GM23338 (cell line): ENCODE measurements at regions not wholly inside any gene's neighbourhood (a gene's known extent, or its start where the extent isn't known, plus 50 kb on each side); places are given as distances from the start of the nearest gene placed in this dataset.

ENCODE experiments used
- EZH2 ChIP-seq: fragments of 200-600 bp; sonication (generic); IDR thresholded peaks from one replicate; pipeline ENCODE4 v1.8.0; 2017; ENCODE audit warnings: antibody characterized with exemption, mild to moderate bottlenecking, low read depth; ENCODE audit not compliant: unreplicated experiment
- JUNB ChIP-seq: IDR thresholded peaks from one replicate; pipeline ENCODE4 v1.6.1; 2016; ENCODE audit warnings: antibody characterized with exemption; ENCODE audit not compliant: unreplicated experiment
- POLR2AphosphoS5 ChIP-seq: IDR thresholded peaks from 2 replicates; pipeline ENCODE4 v1.6.1; 2016; ENCODE audit warnings: antibody characterized with exemption, low read depth
- TF ChIP-seq, protein P1 (sequence below), 2 experiments: fragments of 200-600 bp in 1 of 2; sonication (generic) in 1 of 2; conservative IDR thresholded peaks; 2 replicates each; pipeline versions ENCODE4 v1.5.1 to v1.6.1; 2016 to 2017; ENCODE audit warnings: antibody characterized with exemption in 2 of 2, low read depth in 2 of 2, mild to moderate bottlenecking in 2 of 2, moderate library complexity in 1 of 2
- TF ChIP-seq, protein P2 (sequence below): IDR thresholded peaks from one replicate; pipeline ENCODE4 v1.6.1; 2018; ENCODE audit warnings: antibody characterized with exemption; ENCODE audit not compliant: unreplicated experiment
- TF ChIP-seq, protein P3 (sequence below): fragments of 250-450 bp; sonication (Bioruptor Pico); IDR thresholded peaks from 2 replicates; pipeline ENCODE4 v1.5.0; 2020; ENCODE audit warnings: mild to moderate bottlenecking, moderate library complexity

DNA sequence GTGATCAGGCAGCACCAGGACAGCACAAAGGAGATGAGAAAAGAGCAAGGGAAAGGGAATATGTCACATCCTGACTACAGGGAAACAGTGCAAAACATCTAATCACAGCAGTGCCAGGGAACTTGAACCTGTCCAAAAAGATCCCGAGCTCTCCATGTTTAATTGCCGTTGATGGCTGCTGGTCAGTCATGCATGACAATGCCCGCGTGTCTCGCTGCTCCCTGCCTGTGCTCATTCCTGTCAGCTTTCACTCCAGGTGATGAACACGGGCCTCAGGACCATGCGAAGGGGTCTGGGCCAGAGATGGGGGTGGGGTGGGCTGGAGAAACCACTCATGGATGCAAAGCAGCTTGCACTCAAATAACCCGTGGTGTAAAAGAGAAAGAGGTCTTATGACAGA, 287.0 kb downstream of the GPATCH2 start:
- TF ChIP-seq, protein P1, sequence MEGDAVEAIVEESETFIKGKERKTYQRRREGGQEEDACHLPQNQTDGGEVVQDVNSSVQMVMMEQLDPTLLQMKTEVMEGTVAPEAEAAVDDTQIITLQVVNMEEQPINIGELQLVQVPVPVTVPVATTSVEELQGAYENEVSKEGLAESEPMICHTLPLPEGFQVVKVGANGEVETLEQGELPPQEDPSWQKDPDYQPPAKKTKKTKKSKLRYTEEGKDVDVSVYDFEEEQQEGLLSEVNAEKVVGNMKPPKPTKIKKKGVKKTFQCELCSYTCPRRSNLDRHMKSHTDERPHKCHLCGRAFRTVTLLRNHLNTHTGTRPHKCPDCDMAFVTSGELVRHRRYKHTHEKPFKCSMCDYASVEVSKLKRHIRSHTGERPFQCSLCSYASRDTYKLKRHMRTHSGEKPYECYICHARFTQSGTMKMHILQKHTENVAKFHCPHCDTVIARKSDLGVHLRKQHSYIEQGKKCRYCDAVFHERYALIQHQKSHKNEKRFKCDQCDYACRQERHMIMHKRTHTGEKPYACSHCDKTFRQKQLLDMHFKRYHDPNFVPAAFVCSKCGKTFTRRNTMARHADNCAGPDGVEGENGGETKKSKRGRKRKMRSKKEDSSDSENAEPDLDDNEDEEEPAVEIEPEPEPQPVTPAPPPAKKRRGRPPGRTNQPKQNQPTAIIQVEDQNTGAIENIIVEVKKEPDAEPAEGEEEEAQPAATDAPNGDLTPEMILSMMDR (conservative IDR thresholded peaks at IDR 0.05; ENCODE audit: low read depth in 2 of 2): no peak
- TF ChIP-seq, protein P2, sequence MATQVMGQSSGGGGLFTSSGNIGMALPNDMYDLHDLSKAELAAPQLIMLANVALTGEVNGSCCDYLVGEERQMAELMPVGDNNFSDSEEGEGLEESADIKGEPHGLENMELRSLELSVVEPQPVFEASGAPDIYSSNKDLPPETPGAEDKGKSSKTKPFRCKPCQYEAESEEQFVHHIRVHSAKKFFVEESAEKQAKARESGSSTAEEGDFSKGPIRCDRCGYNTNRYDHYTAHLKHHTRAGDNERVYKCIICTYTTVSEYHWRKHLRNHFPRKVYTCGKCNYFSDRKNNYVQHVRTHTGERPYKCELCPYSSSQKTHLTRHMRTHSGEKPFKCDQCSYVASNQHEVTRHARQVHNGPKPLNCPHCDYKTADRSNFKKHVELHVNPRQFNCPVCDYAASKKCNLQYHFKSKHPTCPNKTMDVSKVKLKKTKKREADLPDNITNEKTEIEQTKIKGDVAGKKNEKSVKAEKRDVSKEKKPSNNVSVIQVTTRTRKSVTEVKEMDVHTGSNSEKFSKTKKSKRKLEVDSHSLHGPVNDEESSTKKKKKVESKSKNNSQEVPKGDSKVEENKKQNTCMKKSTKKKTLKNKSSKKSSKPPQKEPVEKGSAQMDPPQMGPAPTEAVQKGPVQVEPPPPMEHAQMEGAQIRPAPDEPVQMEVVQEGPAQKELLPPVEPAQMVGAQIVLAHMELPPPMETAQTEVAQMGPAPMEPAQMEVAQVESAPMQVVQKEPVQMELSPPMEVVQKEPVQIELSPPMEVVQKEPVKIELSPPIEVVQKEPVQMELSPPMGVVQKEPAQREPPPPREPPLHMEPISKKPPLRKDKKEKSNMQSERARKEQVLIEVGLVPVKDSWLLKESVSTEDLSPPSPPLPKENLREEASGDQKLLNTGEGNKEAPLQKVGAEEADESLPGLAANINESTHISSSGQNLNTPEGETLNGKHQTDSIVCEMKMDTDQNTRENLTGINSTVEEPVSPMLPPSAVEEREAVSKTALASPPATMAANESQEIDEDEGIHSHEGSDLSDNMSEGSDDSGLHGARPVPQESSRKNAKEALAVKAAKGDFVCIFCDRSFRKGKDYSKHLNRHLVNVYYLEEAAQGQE: no peak
- no peak for TF ChIP-seq POLR2AphosphoS5
- TF ChIP-seq, protein P3, sequence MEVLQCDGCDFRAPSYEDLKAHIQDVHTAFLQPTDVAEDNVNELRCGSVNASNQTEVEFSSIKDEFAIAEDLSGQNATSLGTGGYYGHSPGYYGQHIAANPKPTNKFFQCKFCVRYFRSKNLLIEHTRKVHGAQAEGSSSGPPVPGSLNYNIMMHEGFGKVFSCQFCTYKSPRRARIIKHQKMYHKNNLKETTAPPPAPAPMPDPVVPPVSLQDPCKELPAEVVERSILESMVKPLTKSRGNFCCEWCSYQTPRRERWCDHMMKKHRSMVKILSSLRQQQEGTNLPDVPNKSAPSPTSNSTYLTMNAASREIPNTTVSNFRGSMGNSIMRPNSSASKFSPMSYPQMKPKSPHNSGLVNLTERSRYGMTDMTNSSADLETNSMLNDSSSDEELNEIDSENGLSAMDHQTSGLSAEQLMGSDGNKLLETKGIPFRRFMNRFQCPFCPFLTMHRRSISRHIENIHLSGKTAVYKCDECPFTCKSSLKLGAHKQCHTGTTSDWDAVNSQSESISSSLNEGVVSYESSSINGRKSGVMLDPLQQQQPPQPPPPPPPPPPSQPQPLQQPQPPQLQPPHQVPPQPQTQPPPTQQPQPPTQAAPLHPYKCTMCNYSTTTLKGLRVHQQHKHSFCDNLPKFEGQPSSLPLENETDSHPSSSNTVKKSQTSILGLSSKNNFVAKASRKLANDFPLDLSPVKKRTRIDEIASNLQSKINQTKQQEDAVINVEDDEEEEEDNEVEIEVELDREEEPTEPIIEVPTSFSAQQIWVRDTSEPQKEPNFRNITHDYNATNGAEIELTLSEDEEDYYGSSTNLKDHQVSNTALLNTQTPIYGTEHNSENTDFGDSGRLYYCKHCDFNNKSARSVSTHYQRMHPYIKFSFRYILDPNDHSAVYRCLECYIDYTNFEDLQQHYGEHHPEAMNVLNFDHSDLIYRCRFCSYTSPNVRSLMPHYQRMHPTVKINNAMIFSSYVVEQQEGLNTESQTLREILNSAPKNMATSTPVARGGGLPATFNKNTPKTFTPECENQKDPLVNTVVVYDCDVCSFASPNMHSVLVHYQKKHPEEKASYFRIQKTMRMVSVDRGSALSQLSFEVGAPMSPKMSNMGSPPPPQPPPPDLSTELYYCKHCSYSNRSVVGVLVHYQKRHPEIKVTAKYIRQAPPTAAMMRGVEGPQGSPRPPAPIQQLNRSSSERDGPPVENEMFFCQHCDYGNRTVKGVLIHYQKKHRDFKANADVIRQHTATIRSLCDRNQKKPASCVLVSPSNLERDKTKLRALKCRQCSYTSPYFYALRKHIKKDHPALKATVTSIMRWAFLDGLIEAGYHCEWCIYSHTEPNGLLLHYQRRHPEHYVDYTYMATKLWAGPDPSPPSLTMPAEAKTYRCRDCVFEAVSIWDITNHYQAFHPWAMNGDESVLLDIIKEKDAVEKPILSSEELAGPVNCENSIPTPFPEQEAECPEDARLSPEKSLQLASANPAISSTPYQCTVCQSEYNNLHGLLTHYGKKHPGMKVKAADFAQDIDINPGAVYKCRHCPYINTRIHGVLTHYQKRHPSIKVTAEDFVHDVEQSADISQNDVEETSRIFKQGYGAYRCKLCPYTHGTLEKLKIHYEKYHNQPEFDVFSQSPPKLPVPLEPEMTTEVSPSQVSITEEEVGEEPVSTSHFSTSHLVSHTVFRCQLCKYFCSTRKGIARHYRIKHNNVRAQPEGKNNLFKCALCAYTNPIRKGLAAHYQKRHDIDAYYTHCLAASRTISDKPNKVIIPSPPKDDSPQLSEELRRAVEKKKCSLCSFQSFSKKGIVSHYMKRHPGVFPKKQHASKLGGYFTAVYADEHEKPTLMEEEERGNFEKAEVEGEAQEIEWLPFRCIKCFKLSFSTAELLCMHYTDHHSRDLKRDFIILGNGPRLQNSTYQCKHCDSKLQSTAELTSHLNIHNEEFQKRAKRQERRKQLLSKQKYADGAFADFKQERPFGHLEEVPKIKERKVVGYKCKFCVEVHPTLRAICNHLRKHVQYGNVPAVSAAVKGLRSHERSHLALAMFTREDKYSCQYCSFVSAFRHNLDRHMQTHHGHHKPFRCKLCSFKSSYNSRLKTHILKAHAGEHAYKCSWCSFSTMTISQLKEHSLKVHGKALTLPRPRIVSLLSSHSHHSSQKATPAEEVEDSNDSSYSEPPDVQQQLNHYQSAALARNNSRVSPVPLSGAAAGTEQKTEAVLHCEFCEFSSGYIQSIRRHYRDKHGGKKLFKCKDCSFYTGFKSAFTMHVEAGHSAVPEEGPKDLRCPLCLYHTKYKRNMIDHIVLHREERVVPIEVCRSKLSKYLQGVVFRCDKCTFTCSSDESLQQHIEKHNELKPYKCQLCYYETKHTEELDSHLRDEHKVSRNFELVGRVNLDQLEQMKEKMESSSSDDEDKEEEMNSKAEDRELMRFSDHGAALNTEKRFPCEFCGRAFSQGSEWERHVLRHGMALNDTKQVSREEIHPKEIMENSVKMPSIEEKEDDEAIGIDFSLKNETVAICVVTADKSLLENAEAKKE: no peak
- TF ChIP-seq EZH2: no peak
- TF ChIP-seq JUNB: no peak
